Hematopoietic multipotent progenitor cell treated with erythropoietin and hydrocortisone succinate and interleukin-3 and kit ligand, for 4 days (in vitro differentiated cells): ENCODE measurements at regions not wholly inside any gene's neighbourhood (a gene's known extent, or its start where the extent isn't known, plus 50 kb on each side); places are given as distances from the start of the nearest gene placed in this dataset.

ENCODE experiments used
- DNase-seq: peaks from one replicate; pipeline ENCODE4 v3.0.0-alpha.2; 2015

DNA sequence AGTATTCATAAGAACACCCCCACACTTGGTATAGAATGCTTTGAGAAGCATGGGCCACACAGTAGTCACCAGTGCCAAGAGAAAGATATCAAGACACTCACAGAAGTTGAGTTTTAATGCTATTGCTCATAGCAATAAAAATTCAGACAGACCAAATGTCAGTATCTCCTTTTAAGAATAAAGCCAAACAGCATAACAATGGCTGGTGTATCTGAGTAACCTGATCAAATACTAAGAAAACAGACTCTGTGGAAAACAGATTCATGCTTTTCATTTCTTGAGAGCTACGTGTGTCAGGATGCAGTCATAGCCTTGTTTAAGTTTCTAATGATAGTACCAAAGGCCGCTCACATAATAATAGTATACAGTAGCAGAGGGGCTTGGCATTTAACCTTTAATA is 778.5 kb downstream of the MECOM start:
- no peak for DNase-seq

DNA sequence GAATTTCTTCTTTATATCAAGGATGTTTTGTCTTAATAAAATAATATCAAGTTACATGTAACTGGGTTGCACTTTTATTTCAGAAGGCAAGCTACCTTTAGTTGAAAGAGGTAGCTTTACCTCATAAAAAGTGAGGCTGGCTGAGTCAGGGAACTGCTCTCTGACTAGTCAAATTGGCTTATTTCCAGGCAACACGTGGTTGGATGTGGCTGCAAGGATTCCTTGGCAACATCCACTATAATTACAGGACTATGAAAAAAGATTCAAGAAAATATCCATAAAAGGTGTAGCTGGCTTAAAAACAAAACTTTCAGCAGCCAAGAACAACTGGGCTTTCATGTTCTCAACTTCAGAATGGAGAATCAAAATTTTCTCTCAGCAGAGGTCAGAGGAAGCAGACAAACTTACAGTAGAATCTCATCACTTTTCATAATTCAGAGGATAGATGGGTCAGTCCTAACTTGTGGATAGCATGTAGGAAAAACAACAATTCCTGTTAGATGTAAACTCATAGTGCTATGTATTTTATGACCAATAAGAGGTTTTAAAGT is 779.1 kb downstream of the MECOM start:
- peak; percentile 5 for DNase-seq

GRCh38 chr3:168883145-168883544 is 780.4 kb downstream of the MECOM start:
- DNase-seq: no peak

DNA sequence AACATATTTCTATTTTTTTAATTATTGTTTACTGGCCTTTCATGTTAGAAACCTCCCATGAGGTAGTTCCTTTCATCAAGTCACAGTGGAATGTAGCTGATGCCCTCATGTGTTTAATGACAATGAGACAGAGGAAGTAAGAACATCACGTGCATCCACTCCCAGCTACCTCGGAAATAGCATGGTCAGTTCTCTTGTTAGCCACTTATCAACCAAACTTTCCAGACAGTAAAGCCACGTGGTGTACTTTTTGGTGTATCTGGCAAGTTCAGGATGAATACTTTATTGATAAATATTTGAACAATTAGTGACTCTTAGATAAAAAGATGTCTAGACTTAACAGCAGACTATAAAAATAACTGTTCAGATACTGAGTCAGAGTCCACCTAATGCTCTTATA is 781.7 kb downstream of the MECOM start:
- no peak for DNase-seq

GRCh38 chr3:168878655-168879054 is 782.9 kb upstream of the GOLIM4 start:
- no peak for DNase-seq

GRCh38 chr3:168877899-168878298 is 782.2 kb upstream of the GOLIM4 start:
- peak; percentile 30 for DNase-seq

DNA sequence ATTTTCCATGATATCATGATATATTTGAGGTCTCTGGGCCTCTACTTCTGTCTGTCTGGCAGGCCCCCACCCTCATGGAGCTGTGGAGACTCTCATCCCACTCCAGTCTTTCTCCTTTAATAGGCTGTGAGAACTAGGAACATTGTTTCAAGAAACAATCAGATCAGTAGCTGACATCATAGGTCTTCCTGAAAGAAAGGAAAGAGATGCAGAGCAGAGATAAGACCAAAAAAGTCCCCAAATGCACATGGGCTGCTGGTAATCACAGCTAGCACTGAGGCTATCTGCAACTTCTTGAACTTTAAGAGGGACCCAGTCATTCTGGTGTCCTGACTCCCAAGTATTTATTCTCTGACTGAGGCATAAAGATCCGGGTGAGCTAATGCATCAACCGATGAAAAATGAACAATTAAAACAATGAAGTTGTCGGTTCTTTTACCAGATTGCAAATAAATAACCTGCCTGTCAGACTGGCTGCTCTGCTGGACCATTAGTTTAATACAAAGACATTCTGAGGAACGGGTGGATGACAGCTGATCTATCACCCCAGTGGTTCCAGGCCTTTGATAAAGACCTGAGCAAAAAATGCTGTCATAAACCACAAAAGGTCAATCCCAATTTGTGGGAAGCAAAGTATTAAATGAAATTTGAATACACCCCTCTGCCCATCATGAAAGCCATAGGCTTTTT is 780.8 kb upstream of the GOLIM4 start:
- DNase-seq: peak; percentile 8

- DNase-seq: no peak
These were observed 777.1 kb upstream of the GOLIM4 start for GRCh38 chr3:168872826-168873225.

DNA sequence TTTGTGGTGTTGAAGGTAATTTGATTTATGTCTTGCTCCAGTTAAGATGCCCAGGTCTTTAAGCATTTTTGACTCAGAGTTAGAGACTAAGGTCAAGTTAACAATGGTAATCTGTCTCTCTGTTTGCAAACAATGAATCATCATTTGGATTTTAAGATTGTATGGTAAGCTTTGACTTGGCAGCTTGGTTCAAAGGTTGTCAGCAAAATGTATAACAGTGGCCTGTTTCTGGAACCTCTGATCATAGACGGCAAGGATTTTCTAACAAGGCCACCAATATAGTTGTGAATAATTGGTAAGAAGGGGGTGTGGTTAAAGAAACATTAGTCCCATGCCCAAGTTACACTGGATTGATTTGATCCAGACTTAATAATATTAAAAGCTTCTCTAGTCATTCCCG is 775.2 kb upstream of the GOLIM4 start:
- DNase-seq: no peak

- DNase-seq: peak; percentile 64
These were observed 769.4 kb upstream of the GOLIM4 start for GRCh38 chr3:168865022-168865551.

DNA sequence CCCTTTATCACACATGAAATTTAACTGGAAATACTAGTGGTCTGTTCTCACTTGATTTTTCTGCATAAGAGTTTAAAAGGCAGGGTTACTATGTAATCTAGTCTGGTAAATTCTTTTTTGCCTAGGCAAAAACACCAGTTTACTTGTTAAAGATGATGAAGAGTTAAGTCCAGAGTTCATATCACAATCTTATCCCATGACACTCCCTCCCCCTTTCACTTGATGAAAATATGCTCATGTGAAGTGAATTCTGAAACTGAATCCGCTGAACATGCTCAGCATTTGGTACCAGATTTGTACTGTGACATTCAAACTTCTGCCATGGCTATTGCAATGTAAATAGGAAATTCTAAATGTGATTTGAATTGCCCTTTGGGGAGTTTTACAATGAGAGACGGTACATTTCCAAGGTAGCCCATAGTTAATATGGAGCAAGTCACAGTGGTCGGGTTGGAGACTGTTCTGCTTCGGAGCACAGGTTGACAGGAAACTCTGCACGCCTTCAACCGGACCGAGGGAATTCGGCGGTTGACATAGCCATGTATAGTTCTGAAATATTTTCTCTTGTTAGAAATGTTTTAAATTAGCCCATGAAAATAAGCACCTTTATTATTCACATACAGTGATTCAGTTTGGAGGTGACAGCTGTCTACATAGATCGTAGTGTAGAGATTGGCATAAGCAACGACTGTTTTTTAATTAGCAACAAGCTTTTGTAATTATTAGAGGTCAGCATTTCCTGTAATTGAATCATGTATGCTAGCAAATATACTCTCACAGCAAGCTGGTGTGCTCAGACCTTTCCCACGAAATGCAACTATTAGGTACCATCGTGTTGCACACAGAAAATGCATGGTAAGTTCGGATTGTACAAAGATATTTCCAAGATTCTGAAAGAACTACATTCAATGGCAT is 768.6 kb upstream of the GOLIM4 start:
- DNase-seq: no peak

DNA sequence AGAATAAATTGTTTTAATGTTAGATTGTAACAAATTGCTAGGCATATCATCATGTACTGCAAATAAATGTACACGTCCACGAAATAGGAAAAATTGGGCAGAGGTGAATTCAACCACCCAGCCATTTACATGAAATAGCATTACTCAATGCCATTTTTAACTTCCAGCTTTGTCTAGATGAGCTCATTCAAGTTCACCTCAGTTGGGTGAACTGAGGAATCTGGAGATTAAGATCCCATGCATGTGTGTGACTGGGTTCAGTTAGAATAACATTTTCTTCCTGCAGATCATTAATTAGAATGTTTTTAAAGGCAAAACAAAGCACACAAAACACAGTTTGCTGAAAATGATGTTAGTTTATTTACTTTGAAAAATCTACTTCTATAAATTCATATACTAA is 767.8 kb upstream of the GOLIM4 start:
- no peak for DNase-seq

DNA sequence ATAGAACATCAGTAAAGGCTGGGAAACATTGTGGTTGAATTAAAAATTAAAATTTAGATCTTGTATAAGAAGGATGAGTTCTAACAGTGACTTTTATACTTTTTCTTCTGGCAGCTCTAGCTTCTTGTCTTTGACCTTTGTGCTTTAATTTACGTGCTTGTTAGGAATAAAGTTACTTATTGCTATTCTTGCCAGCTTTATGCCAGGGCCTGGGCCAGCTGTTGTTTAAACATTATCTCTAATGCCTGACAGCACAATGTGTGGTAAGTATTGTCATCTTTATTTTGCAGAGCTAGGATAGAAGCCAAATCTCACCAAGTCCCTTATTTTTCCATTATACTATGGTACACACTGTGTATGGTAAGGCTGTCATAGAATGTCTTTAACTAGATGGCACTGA is 766.7 kb upstream of the GOLIM4 start:
- DNase-seq: no peak

DNA sequence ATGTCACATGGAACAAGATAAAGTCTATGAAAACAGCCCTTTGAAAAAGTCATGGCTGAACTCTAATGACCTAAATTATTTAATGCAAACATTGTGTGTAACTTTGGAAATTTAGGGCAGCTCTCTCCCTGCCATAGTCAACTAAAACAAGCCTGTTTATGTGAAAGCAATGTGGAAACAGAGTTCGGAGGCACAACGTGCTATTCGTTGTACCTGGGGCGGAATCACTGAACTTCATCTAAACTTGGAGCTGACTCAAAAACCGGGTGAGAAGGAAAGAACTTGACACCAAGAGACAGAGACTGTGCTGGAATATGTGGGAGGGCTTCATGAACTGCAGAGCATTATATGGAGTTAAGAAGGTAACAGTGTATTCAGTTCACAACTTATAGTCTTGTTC is 764.9 kb upstream of the GOLIM4 start:
- DNase-seq: no peak

GRCh38 chr3:168860028-168860427 is 764.3 kb upstream of the GOLIM4 start:
- no peak for DNase-seq

GRCh38 chr3:168859574-168859973 is 763.9 kb upstream of the GOLIM4 start:
- DNase-seq: peak; percentile 27

GRCh38 chr3:168859143-168859542 is 763.4 kb upstream of the GOLIM4 start:
- no peak for DNase-seq

DNA sequence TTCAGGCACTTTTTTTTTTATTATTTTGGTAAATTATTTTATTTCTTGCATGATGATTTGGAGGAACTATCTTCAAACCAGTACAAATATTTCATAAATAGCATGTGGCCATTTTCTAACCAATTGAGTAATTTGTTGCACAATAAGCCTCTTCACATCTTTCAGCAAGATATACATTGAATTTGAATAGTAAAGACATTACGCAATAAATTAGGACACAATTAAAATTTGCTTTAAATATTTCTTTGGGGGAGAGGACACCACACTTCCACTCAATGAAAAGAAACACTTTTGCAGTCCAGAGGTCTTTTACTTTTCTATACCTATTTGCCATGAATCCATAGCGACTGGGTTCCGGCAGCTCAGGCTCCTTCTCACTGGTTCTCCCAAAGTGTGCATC is 762.6 kb upstream of the GOLIM4 start:
- peak; percentile 35 for DNase-seq

GRCh38 chr3:168850109-168850508 is 754.4 kb upstream of the GOLIM4 start:
- no peak for DNase-seq

GRCh38 chr3:168847291-168847883 is 751.7 kb upstream of the GOLIM4 start:
- peak; percentile 81 for DNase-seq

- DNase-seq: no peak
These were observed 749.3 kb upstream of the GOLIM4 start for GRCh38 chr3:168844894-168845482.

GRCh38 chr3:168844472-168844871 is 748.7 kb upstream of the GOLIM4 start:
- no peak for DNase-seq

GRCh38 chr3:168843481-168843880 is 747.8 kb upstream of the GOLIM4 start:
- no peak for DNase-seq
